ENCODE measurements at regions not wholly inside any gene's neighbourhood (a gene's known extent, or its start where the extent isn't known, plus 50 kb on each side); places are given as distances from the start of the nearest gene placed in this dataset.
"Not testable (repeated sequence)": the region's sequence is repeated elsewhere in the genome, so short reads cannot be mapped to it uniquely, and the experiment has no call there.

DNA sequence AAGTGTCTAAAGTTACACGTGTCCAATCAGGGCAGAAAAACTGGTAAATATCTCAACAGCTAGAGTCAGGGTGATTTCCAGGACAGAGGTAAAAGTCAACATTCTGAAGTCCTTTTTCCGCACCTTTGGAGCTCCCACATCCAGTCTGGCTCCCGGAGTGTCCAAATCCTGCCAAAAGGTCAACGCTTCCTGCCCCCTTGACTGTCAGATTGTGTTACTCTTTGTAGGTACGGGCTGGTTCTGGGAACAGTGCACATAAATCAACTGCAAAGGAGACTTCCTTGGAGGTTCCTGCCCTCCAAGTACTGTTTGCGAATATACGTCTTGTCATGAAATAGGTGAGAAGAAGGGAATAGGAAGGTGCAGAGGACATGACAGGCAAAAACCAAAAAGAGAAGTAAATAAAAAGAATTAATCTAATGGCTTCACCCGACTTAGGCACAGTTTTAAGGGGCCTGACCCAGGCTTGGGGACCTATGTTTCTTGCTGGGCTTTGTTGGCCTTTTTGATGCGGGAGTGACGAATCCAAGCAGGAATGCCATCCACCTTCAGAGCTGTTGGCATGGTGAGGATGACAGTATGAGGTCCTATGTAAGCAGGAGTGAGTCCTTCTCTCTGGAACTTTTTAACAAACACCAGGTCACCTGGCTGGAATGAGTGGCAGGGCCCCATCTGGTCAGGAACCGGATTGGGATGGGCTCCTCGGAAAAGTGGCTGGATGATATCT lies 155.4 kb downstream of the TRIM27 start:
- DNase-seq (ENCODE audit: low spot score) = no peak

DNA sequence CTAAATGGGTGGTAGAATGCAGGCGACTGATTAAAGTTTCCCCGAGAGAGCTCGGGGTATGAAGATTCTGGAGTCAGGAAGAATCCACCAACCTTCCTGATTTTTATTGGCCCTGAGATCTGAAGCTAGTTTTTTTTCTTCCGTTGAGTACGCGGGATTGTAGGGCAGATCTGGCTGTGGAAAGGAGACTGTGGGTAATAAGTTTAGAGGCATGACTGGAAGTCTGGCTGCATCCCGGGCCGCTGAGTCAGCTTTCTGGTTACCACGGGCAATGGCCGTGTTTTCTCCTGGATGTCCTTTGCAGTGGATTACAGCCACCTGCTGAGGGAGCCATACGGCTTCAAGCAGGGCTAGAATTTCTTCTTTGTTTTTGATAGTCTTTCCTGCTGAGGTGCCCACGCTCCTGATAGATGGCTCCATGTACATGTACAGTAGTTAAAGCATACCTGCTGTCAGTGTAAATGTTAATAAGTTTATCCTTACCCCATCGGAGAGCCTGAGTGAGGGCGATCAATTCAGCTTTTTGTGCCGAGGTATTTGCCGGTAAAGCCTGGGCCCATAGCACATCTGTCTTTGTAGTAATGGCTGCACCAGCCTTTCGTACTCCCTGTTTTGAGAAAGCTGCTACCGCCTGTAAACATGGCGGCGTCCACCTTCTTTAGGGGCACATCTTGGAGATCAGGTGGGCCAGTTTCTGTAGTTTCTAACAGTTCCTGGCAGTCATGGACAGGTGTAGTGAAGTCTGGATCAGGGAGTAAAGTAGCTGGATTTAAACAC lies 154.0 kb downstream of the TRIM27 start:
- no peak for DNase-seq (ENCODE audit: low spot score)

GRCh38 chr6:28770732-28771131 lies 153.1 kb downstream of the TRIM27 start:
- DNase-seq (ENCODE audit: low spot score) = no peak

DNA sequence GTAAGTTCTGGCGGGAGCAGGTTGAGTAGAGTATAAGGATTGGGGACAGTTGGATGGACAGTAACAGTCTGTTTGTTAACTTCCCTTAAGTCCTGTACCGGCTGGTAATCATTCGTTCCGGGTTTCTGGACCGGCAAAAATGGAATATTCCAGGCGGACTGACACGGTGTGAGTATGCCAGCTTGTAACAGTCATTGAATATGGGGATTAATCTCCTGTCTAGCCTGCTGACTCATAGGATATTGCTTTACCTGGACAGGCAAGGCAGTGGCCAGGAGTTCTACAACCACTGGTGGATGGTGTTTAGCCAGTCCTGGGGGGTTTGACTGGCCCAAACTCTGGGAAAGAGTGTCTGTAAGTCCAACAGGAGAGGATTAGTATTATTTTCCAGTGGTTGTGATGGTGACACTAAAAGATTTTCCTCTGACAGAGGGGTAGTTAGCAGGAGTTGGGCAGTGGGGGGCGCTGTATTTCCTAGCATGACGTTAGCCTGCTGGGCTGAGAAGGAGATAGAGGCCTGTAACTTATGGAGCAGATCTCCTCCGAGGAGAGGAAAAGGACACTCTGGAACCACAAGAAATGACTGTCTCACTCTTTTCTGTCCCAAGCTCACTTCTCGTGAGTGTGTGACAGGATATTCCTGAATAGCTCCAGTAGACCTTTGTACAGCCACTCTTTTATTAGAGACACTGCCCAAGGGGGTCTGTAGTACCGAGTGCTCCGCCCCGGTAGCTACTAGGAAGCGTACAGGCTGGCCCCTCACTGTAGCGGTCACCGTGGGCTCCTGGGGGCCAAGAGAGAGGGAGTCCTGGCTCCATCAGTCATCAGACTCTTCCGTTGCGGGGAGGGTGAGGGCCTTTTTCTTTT lies 152.2 kb downstream of the TRIM27 start:
- DNase-seq (ENCODE audit: low spot score) = no peak

GRCh38 chr6:28772480-28773381 lies 151.1 kb downstream of the TRIM27 start:
- no peak for DNase-seq (ENCODE audit: low spot score)

DNA sequence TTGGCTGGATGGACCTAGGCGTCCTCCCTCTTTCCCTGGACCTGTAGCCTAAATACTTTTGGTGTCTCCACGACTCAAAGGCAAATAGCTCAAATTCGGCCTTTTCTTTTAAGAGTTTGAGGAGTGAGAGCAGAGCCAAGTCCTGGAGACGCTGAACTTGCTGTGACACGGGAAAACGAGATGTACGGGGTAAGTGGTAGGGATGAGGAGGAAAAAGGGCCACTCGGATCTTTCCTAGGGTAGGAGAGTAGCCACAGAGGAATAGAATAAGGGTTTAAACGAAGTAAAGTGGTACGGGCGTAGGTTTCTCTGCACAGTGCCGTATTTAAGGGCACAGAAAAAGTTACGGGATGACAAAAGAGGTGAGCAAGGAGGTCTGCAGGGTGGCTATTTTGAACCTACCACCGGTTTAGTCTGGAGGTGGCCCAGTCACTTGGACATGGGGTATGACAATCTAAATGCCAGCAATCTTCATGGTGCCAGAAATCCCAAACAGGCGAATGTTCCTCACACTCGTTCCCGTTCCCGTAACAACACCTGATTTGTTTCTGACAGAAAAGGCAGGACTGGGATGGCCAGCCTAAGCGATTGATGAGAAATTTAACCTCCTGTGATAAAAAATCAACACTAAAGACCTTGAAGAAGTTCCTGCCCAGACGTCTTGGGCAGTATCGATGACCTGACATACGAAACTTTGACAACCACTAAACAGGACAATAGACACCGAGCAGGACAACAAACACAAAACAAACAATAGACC lies 149.3 kb downstream of the TRIM27 start:
- no peak for DNase-seq (ENCODE audit: low spot score)

GRCh38 chr6:28775052-28775376 lies 148.8 kb downstream of the TRIM27 start:
- no peak for DNase-seq (ENCODE audit: low spot score)

DNA sequence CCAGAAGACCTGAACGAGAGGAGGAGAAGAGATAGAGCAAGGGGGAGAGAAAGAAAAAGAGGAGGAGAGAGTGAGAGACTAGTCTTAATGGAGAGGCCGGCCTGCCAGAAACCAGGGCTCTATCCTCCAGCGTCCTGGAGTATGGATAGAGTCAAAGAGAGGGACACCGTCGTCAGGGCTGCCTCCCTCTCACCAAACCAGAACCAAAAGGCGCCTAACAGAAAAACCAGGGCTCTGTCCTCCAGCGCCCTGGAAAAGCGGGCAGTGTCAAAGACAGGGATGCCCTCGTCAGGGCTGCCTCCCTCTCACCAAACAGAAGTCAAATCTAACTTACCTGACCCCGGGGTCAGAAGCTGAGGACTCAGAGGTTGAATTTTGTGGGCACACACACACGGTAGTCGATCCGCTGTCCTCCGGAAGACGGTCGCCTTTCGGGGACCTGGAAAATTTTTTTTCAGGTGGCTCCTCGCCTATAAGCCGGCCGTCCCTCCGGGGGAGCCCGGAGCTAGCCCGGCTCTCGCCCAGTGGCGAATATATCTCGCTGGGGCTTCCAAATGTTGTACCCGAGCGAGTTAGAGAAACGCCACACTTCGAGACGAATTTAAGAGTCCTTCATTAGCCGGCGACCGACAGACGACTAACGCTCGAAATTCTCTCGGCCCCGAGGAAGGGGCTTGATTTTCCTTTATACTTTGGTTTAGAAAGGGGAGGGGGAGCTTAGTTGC lies 148.2 kb downstream of the TRIM27 start:
- no peak for DNase-seq (ENCODE audit: low spot score)

GRCh38 chr6:28776269-28777146 lies 147.3 kb downstream of the TRIM27 start:
- DNase-seq (ENCODE audit: low spot score) = peak; percentile 27

- DNase-seq (ENCODE audit: low spot score) = no peak
Measured at GRCh38 chr6:28777147-28777461, 146.7 kb downstream of the TRIM27 start.

GRCh38 chr6:28782113-28782673 lies 141.6 kb downstream of the TRIM27 start:
- no peak for DNase-seq (ENCODE audit: low spot score)

GRCh38 chr6:28785962-28786679 lies 137.7 kb downstream of the TRIM27 start:
- DNase-seq (ENCODE audit: low spot score) = no peak

DNA sequence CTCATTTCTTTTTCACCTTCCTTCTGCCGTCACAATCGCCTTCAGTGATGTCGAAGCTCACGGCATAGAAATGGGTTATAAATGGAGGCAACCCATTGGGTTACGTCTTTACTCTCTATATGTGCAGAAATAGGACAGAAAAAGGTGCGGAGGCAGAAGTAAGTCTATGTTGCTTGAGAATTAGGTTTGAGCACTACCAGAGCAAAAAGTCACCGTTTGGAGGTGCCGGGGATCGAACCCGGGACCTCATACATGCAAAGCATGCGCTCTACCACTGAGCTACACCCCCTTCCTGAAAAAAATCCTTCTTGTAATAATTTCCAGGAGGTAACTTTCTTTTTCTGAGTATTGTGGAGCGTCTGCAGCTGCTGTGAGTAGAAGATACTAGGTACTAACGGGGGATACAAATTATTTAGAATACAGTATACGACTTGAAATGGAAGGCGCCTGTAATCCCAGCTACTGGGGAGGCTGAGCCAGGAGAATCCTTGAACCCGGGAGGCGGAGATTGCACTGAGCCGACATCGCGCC lies 134.2 kb downstream of the TRIM27 start:
- DNase-seq (ENCODE audit: low spot score) = no peak

DNA sequence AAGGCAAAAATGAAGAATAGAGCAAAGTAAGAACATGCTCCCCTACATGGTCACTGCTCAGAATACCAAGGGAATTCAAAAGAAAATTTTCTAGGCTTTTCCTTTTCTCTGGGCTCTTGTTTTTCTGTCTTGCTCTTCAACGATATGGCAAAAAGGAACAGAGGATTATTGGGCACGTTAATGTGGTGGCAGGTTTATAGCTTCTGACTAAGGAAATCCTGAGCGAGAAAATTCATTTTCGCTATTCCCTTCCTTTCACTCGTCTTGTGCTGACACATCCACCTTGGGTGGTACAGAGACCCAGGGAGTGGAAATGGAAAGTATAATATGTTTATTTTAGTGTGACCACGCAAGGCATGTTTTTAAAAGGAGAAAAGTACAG lies 132.8 kb downstream of the TRIM27 start:
- no peak for DNase-seq (ENCODE audit: low spot score)

GRCh38 chr6:28794175-28795002 lies 129.4 kb downstream of the TRIM27 start:
- no peak for DNase-seq (ENCODE audit: low spot score)

DNA sequence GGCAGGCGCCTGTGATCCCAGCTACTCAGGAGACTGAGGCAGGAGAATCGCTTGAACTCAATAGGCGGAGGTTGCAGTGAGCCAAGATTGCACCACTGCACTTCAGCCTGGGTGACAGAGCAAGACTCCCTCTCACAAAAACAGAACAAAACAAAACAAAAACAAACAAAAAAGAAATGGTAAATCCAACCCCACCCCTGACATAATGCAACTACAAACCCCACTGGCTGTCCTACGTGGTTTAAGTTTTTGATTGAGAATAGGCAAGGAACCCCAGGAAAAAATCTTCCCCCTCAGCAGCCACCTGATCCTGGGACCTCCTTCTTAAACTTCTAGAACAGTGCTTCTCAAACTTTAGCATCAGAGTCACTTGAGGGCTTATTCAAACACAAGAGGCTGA lies 123.1 kb downstream of the TRIM27 start:
- not testable (repeated sequence) for DNase-seq (ENCODE audit: low spot score)
